HCT116 (cell line): ENCODE measurements at regions not wholly inside any gene's neighbourhood (a gene's known extent, or its start where the extent isn't known, plus 50 kb on each side); places are given as distances from the start of the nearest gene placed in this dataset.

Source experiments
- ATF3 ChIP-seq: IDR thresholded peaks from 2 replicates; pipeline ENCODE4 v1.6.1; 2012
- CBX3 ChIP-seq: IDR thresholded peaks from 2 replicates; pipeline ENCODE4 v1.6.1; 2012; ENCODE audit warnings: low read depth
- CTCF ChIP-seq, 3 experiments: fragments of 200-600 bp in 1 of 3; sonication (generic) in 1 of 3; IDR thresholded peaks in 2 of 3; conservative IDR thresholded peaks in 1 of 3; 2 replicates each; pipeline ENCODE4 v1.5.1; 2012 to 2017; ENCODE audit warnings: low read depth in 2 of 3, low read length in 2 of 3, antibody characterized with exemption in 1 of 3, borderline replicate concordance in 1 of 3, control low read depth in 1 of 3, mild to moderate bottlenecking in 1 of 3, mixed read lengths in 1 of 3, mixed run types in 1 of 3, moderate library complexity in 1 of 3; ENCODE audit not compliant: insufficient read depth in 1 of 3
- MAX ChIP-seq: IDR thresholded peaks from 2 replicates; pipeline ENCODE4 v1.6.1; 2012
- POLR2A ChIP-seq: IDR thresholded peaks from 2 replicates; pipeline ENCODE4 v1.7.0; 2011; ENCODE audit warnings: borderline replicate concordance; ENCODE audit not compliant: insufficient read depth, insufficient read length; ENCODE audit errors: extremely low read depth
- POLR2AphosphoS5 ChIP-seq: IDR thresholded peaks from 2 replicates; pipeline ENCODE4 v1.6.1; 2011; ENCODE audit warnings: mild to moderate bottlenecking, low read depth, low read length, moderate library complexity
- REST ChIP-seq: IDR thresholded peaks from 2 replicates; pipeline ENCODE4 v1.6.1; 2012; ENCODE audit warnings: low read depth
- YY1 ChIP-seq: IDR thresholded peaks from 2 replicates; pipeline ENCODE4 v1.6.1; 2011; ENCODE audit warnings: low read length, low read depth, moderate library complexity, mild to moderate bottlenecking; ENCODE audit not compliant: insufficient replicate concordance; ENCODE audit errors: extremely low read depth
- TF ChIP-seq, protein P1 (sequence below): IDR thresholded peaks from 2 replicates; pipeline ENCODE4 v1.6.1; 2011; ENCODE audit warnings: mild to moderate bottlenecking, low read length, moderate library complexity; ENCODE audit not compliant: insufficient replicate concordance; ENCODE audit errors: extremely low read depth

DNA sequence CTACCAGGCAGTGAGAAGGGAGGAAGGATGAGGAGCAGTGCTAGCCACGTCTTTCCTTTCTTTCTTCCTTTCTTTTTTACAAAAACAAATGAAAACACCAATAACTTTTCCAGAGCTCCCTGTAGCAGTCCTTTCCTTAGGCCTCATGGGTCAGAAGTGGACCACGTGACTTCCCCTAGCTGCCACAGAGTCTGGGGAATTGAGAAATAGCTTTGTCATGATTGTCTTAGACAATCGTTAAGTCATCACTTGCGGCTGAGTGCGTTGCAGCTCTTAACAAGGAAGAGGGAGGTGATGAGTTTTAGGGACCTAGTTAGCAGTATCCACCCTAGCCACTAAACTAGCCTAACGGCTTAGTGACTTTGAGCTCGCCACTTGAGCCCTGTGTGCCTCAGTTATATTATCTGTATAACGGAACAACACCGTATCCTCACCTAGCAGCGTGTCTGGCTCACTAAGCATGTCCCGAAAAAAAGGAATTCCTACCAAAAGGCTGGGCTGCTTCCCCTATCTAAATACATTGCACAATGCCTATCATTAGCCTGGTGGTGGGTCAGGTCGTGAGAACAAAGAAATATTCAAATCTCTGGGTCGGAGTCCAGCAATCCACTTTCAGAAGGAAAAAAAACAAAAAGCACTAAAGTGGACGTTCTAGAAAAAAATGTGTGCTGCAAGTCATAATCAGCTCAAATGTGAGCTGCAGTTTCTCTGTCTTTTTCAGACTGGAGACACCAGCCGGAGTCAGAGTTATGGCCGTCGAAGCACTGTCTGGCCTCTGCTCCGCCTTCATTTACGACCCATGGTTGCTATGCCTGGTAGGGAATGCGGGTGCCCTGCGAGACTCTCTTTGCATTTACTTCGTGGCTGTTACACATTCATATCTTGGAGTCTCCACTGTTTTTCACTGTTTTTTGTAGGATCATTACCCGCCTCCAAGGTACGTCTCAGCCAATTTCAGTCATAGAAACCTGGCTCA is 338.5 kb upstream of the FOXK1 start:
- no peak for TF ChIP-seq ATF3
- no peak for TF ChIP-seq CTCF (IDR thresholded peaks at IDR 0.05 in 2 of 3, conservative IDR thresholded peaks at IDR 0.05 in 1 of 3; ENCODE audit: borderline replicate concordance in 1 of 3, insufficient read depth in 1 of 3, low read depth in 2 of 3, low read length in 2 of 3)
- TF ChIP-seq MAX, result no peak
- TF ChIP-seq POLR2A, result no peak
- no peak for TF ChIP-seq CBX3
- TF ChIP-seq POLR2AphosphoS5, result no peak
- TF ChIP-seq, protein P1, sequence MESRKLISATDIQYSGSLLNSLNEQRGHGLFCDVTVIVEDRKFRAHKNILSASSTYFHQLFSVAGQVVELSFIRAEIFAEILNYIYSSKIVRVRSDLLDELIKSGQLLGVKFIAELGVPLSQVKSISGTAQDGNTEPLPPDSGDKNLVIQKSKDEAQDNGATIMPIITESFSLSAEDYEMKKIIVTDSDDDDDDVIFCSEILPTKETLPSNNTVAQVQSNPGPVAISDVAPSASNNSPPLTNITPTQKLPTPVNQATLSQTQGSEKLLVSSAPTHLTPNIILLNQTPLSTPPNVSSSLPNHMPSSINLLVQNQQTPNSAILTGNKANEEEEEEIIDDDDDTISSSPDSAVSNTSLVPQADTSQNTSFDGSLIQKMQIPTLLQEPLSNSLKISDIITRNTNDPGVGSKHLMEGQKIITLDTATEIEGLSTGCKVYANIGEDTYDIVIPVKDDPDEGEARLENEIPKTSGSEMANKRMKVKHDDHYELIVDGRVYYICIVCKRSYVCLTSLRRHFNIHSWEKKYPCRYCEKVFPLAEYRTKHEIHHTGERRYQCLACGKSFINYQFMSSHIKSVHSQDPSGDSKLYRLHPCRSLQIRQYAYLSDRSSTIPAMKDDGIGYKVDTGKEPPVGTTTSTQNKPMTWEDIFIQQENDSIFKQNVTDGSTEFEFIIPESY, result no peak
- TF ChIP-seq YY1, result no peak
- TF ChIP-seq REST, result no peak
